CD8-positive, alpha-beta memory T cell (primary cell): ENCODE measurements at regions not wholly inside any gene's neighbourhood (a gene's known extent, or its start where the extent isn't known, plus 50 kb on each side); places are given as distances from the start of the nearest gene placed in this dataset.

Source experiments
- CTCF ChIA-PET: fragments of 350-600 bp; sonication (Branson Sonifier 250); formaldehyde crosslinking; loops from one replicate; lab custom pipeline; 2021; ENCODE audit warnings: antibody characterized with exemption; lab: Charles Lee
- POLR2A ChIA-PET: fragments of 350-600 bp; sonication (Branson Sonifier 250); formaldehyde crosslinking; loops from one replicate; lab custom pipeline; 2021; ENCODE audit warnings: antibody characterized with exemption; lab: Charles Lee
- DNase-seq, 5 donors: peaks; one replicate each; pipeline versions ENCODE4 v3.0.0 to v3.0.0-alpha.2; 2020 to 2022; ENCODE audit warnings: mixed read lengths in 1 of 5
- H3K27ac ChIP-seq: one replicate; pipeline ENCODE4 v1.7.0; 2013; ENCODE audit warnings: low read depth, mild to moderate bottlenecking, low read length, moderate library complexity
- H3K27me3 ChIP-seq: 2 replicates; pipeline ENCODE4 v1.7.0; 2013; ENCODE audit warnings: low read length, mild to moderate bottlenecking; ENCODE audit not compliant: insufficient read depth, poor library complexity, severe bottlenecking
- H3K36me3 ChIP-seq: 2 replicates; pipeline ENCODE4 v1.7.0; 2013; ENCODE audit warnings: mild to moderate bottlenecking, low read length, moderate library complexity; ENCODE audit not compliant: insufficient read depth
- H3K4me1 ChIP-seq: 2 replicates; pipeline ENCODE4 v1.7.0; 2013; ENCODE audit warnings: mild to moderate bottlenecking, low read length, moderate library complexity; ENCODE audit not compliant: insufficient read depth
- H3K4me3 ChIP-seq: 2 replicates; pipeline ENCODE4 v1.7.0; 2013; ENCODE audit warnings: mild to moderate bottlenecking, low read length
- H3K9me3 ChIP-seq: 2 replicates; pipeline ENCODE4 v1.7.0; 2013; ENCODE audit warnings: mild to moderate bottlenecking, low read length
- H3K27ac Mint-ChIP-seq, 8 donors: one replicate each; pipeline ENCODE4 v1.8.0; 2020 to 2021; ENCODE audit warnings: mixed read lengths in 8 of 8, mild to moderate bottlenecking in 6 of 8, inconsistent platforms in 3 of 8, moderate library complexity in 3 of 8
- H3K27me3 Mint-ChIP-seq, 2 donors: one replicate each; pipeline ENCODE4 v1.8.0; 2020 to 2021; ENCODE audit warnings: mixed read lengths in 2 of 2, mild to moderate bottlenecking in 1 of 2, moderate library complexity in 1 of 2
- H3K36me3 Mint-ChIP-seq, 3 donors: one replicate each; pipeline ENCODE4 v1.8.0; 2020 to 2021; ENCODE audit warnings: mixed read lengths in 3 of 3, inconsistent platforms in 1 of 3, mild to moderate bottlenecking in 1 of 3
- H3K4me1 Mint-ChIP-seq, 3 donors: one replicate each; pipeline ENCODE4 v1.8.0; 2020 to 2021; ENCODE audit warnings: mixed read lengths in 3 of 3, inconsistent platforms in 1 of 3, mild to moderate bottlenecking in 1 of 3
- H3K4me3 Mint-ChIP-seq, 7 donors: one replicate each; pipeline ENCODE4 v1.8.0; 2020 to 2021; ENCODE audit warnings: mixed read lengths in 7 of 7, mild to moderate bottlenecking in 6 of 7, moderate library complexity in 4 of 7, inconsistent platforms in 2 of 7
- H3K9me3 Mint-ChIP-seq, 5 donors: one replicate each; pipeline ENCODE4 v1.8.0; 2020 to 2022; ENCODE audit warnings: mixed read lengths in 5 of 5, mild to moderate bottlenecking in 3 of 5, moderate library complexity in 2 of 5, inconsistent platforms in 1 of 5

DNA sequence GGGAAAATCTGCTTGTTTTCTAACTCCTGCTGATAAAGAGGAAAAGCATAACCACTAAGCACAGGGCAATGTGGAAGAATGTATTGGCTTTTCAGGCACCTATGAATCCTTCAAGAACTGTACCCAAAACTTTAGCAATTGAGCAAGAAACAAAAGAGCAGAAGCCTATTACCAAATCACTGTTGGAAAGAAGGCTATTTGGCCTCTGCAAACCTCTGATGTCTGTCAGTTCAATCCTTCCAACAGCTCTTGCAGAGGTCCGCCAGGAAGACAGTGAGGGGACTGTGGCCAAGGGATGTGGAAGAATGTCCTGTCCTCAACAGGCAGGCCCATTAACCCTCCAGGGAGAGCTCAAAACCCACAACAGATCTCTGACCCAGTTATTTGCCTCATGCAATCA, 328.6 kb downstream of the ENC1 start:
- Mint-ChIP-seq H3K9me3 (no peaks in the 10 kb centered on the region), H3K36me3 (no peaks in the 10 kb centered on the region), H3K27me3 (peaks cover 4 to 24% of the 10 kb centered on the region in 2 donors), H3K4me1 (no peaks in the 10 kb centered on the region), H3K4me3 (no peak overlapping the region), H3K27ac (no peak overlapping the region)
- DNase-seq, result no peak
- CTCF ChIA-PET, result no interaction called here
- no peaks in the 10 kb centered on the region for H3K36me3 ChIP-seq
- H3K4me3 ChIP-seq, result no peak overlapping the region
- H3K4me1 ChIP-seq, result no peaks in the 10 kb centered on the region
- H3K27ac ChIP-seq, result no peak overlapping the region
- no peaks in the 10 kb centered on the region for H3K9me3 ChIP-seq
- POLR2A ChIA-PET, result no interaction called here
- no peaks in the 10 kb centered on the region for H3K27me3 ChIP-seq

DNA sequence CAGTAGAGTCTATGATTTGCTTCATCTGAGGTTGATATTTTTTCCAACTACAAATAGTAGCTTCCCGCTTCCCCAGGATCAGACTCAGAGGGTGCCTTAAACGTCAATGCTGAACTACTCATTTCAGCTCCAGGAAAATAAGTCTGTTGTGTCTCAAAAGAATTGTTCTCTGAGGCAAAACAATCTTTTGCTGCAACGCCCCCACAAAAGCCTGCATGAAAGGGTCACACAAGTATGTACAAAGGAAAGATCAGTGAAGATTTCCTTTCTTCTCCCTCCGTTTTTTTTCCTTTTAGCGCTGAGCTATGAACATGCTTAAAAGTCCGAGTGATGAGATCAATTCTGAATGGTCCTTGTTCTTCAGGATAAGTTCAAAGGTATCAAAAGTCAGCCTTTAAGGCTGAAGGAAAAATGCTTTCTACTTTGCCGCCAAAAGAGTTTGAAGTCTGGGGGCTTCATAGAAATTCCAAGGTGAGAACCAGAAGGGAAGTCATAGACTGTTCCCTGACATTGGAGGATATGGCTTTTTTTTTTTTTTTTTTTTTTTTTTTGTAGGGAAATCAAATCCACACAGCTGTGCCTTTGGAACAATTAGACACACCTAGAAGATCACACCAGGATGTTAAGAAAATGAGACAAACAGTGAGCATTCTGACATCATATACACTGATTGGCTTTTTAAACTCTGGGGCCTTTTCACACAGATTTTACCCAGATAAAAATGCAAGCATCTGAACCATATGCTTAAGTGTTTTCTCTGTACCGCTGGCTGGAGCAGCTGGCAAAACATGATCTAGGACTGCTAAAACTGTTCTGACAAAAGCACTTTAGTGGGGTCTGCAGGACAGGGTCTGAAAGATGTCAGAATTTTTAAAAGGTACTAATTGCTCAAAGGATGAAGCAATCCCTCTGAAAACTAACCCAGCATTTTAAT, 329.3 kb downstream of the ENC1 start:
- Histone ChIP-seq H3K9me3 (no peaks in the 10 kb centered on the region), H3K4me1 (no peaks in the 10 kb centered on the region), H3K36me3 (no peaks in the 10 kb centered on the region), H3K27ac (no peak overlapping the region), H3K27me3 (no peaks in the 10 kb centered on the region), H3K4me3 (no peak overlapping the region)
- no peaks in the 10 kb centered on the region for H3K9me3 Mint-ChIP-seq
- ChIA-PET CTCF (interaction anchor here (0.6 kb wide), 1 partner anchor 107 kb away, joined by 4 read pairs; no protein-coding TSS in a partner anchor), POLR2A (no interaction called here)
- no peaks in the 10 kb centered on the region for H3K36me3 Mint-ChIP-seq
- H3K4me3 Mint-ChIP-seq, result no peak overlapping the region
- no peak overlapping the region for H3K27ac Mint-ChIP-seq
- peaks cover 4 to 24% of the 10 kb centered on the region in 2 donors for H3K27me3 Mint-ChIP-seq
- no peak for DNase-seq
- H3K4me1 Mint-ChIP-seq, result no peaks in the 10 kb centered on the region

DNA sequence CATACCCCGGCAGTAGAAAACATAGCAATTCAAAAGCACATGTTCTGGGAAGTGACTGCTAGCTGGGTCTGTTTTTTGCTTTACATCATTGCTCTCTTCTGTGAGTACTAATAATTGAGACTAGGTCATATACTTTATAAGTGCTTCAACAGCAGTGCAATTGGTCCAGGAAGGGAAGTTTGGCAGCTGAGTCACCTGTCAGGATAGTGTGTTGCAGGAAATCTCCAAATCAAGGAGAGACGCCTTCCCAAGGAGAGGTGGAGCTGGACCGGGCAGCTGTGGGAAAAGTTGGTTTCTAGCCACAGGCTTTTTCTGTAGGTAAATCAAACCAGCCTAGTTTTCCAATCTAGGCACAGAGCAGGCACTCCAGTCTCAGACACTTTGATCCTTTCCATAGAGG, 330.1 kb downstream of the ENC1 start:
- POLR2A ChIA-PET, result no interaction called here
- H3K27ac Mint-ChIP-seq, result no peak overlapping the region

DNA sequence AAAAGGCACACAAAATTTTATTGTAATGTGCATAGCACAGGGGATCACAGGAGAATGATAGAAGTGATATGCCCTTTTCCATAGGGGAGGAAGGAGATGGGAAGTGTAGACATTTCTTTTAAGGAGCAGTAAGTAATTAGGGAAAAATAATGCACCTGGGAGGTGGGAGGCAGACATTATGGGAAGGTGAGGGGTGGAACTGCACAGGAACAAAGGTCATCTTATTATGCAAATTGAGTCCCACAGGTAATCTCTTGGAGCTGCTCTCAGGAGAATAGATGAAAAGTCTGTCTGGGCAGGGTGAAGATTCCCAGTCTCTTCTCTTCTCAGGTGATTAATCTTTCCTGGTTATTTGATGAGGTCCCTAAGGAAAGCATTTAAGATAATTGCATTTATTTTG, 331.5 kb downstream of the ENC1 start:
- POLR2A ChIA-PET, result no interaction called here
- Histone ChIP-seq H3K4me1 (no peaks in the 10 kb centered on the region), H3K27me3 (no peaks in the 10 kb centered on the region), H3K27ac (no peak overlapping the region), H3K4me3 (no peak overlapping the region), H3K36me3 (no peaks in the 10 kb centered on the region), H3K9me3 (no peaks in the 10 kb centered on the region)
- no peaks in the 10 kb centered on the region for H3K36me3 Mint-ChIP-seq
- peaks cover 3 to 20% of the 10 kb centered on the region in 2 donors for H3K27me3 Mint-ChIP-seq
- no peaks in the 10 kb centered on the region for H3K9me3 Mint-ChIP-seq
- no peaks in the 10 kb centered on the region for H3K4me1 Mint-ChIP-seq
- H3K27ac Mint-ChIP-seq, result no peak overlapping the region
- DNase-seq, result no peak
- CTCF ChIA-PET, result no interaction called here
- no peak overlapping the region for H3K4me3 Mint-ChIP-seq

More for the DNA sequence above, 330.1 kb downstream of the ENC1 start:
- no peaks in the 10 kb centered on the region for H3K9me3 Mint-ChIP-seq
- no peaks in the 10 kb centered on the region for H3K9me3 ChIP-seq
- CTCF ChIA-PET, result no interaction called here
- H3K4me1 Mint-ChIP-seq, result no peaks in the 10 kb centered on the region
- DNase-seq, result no peak
- H3K36me3 ChIP-seq, result no peaks in the 10 kb centered on the region
- peaks cover 4 to 24% of the 10 kb centered on the region in 2 donors for H3K27me3 Mint-ChIP-seq
- H3K27ac ChIP-seq, result no peak overlapping the region
- no peak overlapping the region for H3K4me3 ChIP-seq
- H3K4me3 Mint-ChIP-seq, result no peak overlapping the region
- H3K4me1 ChIP-seq, result no peaks in the 10 kb centered on the region
- H3K27me3 ChIP-seq, result no peaks in the 10 kb centered on the region
- no peaks in the 10 kb centered on the region for H3K36me3 Mint-ChIP-seq

DNA sequence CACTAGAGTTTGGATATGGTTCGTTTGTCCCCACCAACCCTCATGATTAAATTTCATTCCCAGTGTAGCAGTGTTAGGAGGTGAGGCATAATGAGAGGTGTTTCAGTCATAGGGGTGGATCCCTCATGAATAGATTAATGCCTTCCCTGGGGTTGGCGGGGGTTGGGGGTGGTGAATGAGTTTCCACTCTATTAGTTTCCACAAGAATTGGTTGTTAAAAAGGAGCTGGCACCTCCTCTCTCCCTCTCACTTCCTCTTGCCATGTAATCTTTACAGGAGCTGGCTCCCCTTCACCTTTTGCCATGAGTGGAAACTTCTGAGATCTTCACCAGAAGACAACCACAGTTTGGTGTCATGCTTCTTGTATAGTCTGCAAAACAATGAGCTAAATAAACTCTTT, 333.7 kb downstream of the ENC1 start:
- ChIA-PET POLR2A (no interaction called here), CTCF (no interaction called here)
- no peaks in the 10 kb centered on the region for H3K9me3 Mint-ChIP-seq
- no peak overlapping the region for H3K4me3 Mint-ChIP-seq
- no peaks in the 10 kb centered on the region for H3K4me1 Mint-ChIP-seq
- H3K4me3 ChIP-seq, result no peak overlapping the region
- H3K27ac Mint-ChIP-seq, result no peak overlapping the region
- H3K4me1 ChIP-seq, result no peaks in the 10 kb centered on the region
- peaks cover 0 to 14% of the 10 kb centered on the region in 2 donors for H3K27me3 Mint-ChIP-seq
- no peaks in the 10 kb centered on the region for H3K36me3 Mint-ChIP-seq
- DNase-seq, result no peak
- no peaks in the 10 kb centered on the region for H3K36me3 ChIP-seq
- no peak overlapping the region for H3K27ac ChIP-seq
- no peaks in the 10 kb centered on the region for H3K9me3 ChIP-seq
- H3K27me3 ChIP-seq, result no peaks in the 10 kb centered on the region

DNA sequence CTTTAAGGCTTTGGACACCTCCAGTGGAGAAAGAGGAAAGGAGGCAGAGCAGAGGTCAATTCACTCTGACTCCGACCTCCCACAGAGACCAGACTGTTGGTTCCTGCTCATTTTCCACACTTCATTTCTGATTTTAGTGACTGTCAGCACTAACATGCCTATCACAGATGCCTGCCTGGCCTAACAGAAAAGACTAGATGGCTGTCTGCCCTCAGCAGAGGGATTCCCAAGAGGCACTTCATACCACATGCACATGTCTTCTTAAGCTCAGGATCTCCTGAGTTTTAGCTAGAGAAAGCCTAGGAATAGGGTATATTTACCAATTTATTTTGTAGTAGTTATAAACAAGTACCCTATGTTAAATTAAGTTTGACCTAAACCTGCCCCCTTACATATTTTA, 336.0 kb downstream of the ENC1 start:
- Mint-ChIP-seq H3K9me3 (peaks cover 0 to 3% (median 0%) of the 10 kb centered on the region in 5 donors), H3K4me3 (no peak overlapping the region), H3K27ac (no peak overlapping the region), H3K27me3 (peaks cover 0 to 10% of the 10 kb centered on the region in 2 donors), H3K36me3 (no peaks in the 10 kb centered on the region), H3K4me1 (no peaks in the 10 kb centered on the region)
- DNase-seq, result no peak
- ChIA-PET POLR2A (no interaction called here), CTCF (no interaction called here)
- Histone ChIP-seq H3K4me1 (no peaks in the 10 kb centered on the region), H3K27ac (no peak overlapping the region), H3K9me3 (no peaks in the 10 kb centered on the region), H3K27me3 (no peaks in the 10 kb centered on the region), H3K36me3 (no peaks in the 10 kb centered on the region), H3K4me3 (no peak overlapping the region)

DNA sequence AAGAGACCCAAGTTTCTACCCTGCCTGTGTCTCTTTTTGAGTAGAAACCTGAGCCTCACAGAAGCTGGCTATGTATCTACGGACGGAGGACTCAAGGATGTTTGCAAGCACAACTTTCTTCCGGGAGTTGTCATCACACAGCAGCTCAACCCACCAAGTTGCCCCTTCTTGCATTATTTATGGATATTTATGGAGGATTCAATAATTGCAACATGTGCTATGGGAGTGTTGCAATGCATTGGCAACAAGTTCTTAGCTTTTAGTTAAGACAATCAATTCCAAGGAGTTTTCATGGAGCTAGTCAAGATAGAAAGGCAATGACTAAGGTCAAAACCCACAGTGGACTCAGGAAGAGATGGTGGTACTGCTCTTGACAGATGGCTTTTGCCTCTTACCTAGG, 336.9 kb downstream of the ENC1 start:
- Histone ChIP-seq H3K27me3 (no peaks in the 10 kb centered on the region), H3K4me3 (no peak overlapping the region), H3K9me3 (no peaks in the 10 kb centered on the region), H3K27ac (no peak overlapping the region), H3K36me3 (no peaks in the 10 kb centered on the region), H3K4me1 (no peaks in the 10 kb centered on the region)
- no peaks in the 10 kb centered on the region for H3K4me1 Mint-ChIP-seq
- DNase-seq, result no peak
- H3K36me3 Mint-ChIP-seq, result no peaks in the 10 kb centered on the region
- H3K27me3 Mint-ChIP-seq, result peaks cover 0 to 8% of the 10 kb centered on the region in 2 donors
- H3K4me3 Mint-ChIP-seq, result no peak overlapping the region
- peaks cover 0 to 3% (median 0%) of the 10 kb centered on the region in 5 donors for H3K9me3 Mint-ChIP-seq
- no peak overlapping the region for H3K27ac Mint-ChIP-seq
- CTCF ChIA-PET, result no interaction called here
- POLR2A ChIA-PET, result no interaction called here

DNA sequence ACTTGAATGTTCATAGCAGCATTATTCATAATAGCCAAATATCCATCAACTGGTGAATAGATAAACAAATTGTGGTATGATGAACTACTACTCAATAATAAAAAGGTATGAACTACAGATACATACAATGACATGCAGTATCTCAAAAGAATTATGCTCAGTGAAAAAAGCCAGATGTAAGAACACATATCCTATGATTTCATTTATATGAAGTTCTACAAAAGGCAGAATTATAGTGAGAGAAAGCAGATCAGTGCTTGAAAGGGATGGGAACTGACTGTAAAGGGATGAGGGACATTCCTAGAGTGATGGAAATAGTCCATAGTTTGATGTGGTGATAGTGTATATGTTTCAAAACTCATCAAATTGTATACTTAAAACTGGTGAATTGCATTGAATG, 339.0 kb downstream of the ENC1 start:
- Mint-ChIP-seq H3K4me3 (no peak overlapping the region), H3K27ac (no peak overlapping the region), H3K27me3 (peaks cover 0 to 8% of the 10 kb centered on the region in 2 donors), H3K36me3 (no peaks in the 10 kb centered on the region), H3K4me1 (no peaks in the 10 kb centered on the region), H3K9me3 (peaks cover 0 to 3% (median 0%) of the 10 kb centered on the region in 5 donors)
- no peaks in the 10 kb centered on the region for H3K27me3 ChIP-seq
- H3K36me3 ChIP-seq, result no peaks in the 10 kb centered on the region
- POLR2A ChIA-PET, result no interaction called here
- H3K27ac ChIP-seq, result no peak overlapping the region
- H3K4me1 ChIP-seq, result no peaks in the 10 kb centered on the region
- DNase-seq, result no peak
- no peaks in the 10 kb centered on the region for H3K9me3 ChIP-seq
- H3K4me3 ChIP-seq, result no peak overlapping the region
- CTCF ChIA-PET, result no interaction called here
